Choroid plexus epithelial cell (primary cell): ENCODE measurements at regions not wholly inside any gene's neighbourhood (a gene's known extent, or its start where the extent isn't known, plus 50 kb on each side); places are given as distances from the start of the nearest gene placed in this dataset.
A peak's percentile ranks its signal among the peaks of the same experiment; 100 is the strongest.

Source experiments
- DNase-seq: peaks from one replicate; pipeline ENCODE4 v3.0.0-alpha.2; 2010; ENCODE audit warnings: low read depth
- H3K4me3 ChIP-seq: 2 replicates; pipeline ENCODE4 v1.5.1; 2011; ENCODE audit warnings: low read depth, mild to moderate bottlenecking, control low read depth, low read length, moderate library complexity
- CTCF ChIP-seq: conservative IDR thresholded peaks from 2 replicates; pipeline ENCODE4 v1.5.1; 2011; ENCODE audit warnings: low read depth, mild to moderate bottlenecking, control low read depth, inconsistent platforms, low read length, moderate library complexity

GRCh38 chr3:95265129-95265528, 1202.3 kb downstream of the NSUN3 start:
- TF ChIP-seq CTCF: no peak
- no peak for DNase-seq
- no peak overlapping the region for H3K4me3 ChIP-seq

GRCh38 chr3:95271395-95271794, 1208.5 kb downstream of the NSUN3 start:
- no peak overlapping the region for H3K4me3 ChIP-seq
- no peak for DNase-seq
- TF ChIP-seq CTCF: no peak

GRCh38 chr3:95272166-95272565, 1209.3 kb downstream of the NSUN3 start:
- DNase-seq: no peak
- no peak overlapping the region for H3K4me3 ChIP-seq
- TF ChIP-seq CTCF: no peak

- no peak for TF ChIP-seq CTCF
- no peak overlapping the region for H3K4me3 ChIP-seq
- DNase-seq: no peak
Measured at GRCh38 chr3:95272781-95273180, 1209.9 kb downstream of the NSUN3 start.

GRCh38 chr3:95277613-95278012, 1214.8 kb downstream of the NSUN3 start:
- no peak overlapping the region for H3K4me3 ChIP-seq
- no peak for TF ChIP-seq CTCF
- DNase-seq: peak; percentile 42

GRCh38 chr3:95280711-95281352, 1218.0 kb downstream of the NSUN3 start:
- H3K4me3 ChIP-seq: no peak overlapping the region
- no peak for DNase-seq
- no peak for TF ChIP-seq CTCF

- TF ChIP-seq CTCF: no peak
- peak; percentile 58 for DNase-seq
- H3K4me3 ChIP-seq: no peak overlapping the region
Measured at GRCh38 chr3:95289295-95289694, 1226.4 kb downstream of the NSUN3 start.
